PC-3 (cell line): ENCODE measurements at regions not wholly inside any gene's neighbourhood (a gene's known extent, or its start where the extent isn't known, plus 50 kb on each side); places are given as distances from the start of the nearest gene placed in this dataset.

ENCODE experiments used
- ATAC-seq: fragments of 200-7000 bp; cut with Tn5 transposase; 2 replicates; pipeline ENCODE4 v1.9.1; 2020; ENCODE audit warnings: mild to moderate bottlenecking, moderate library complexity
- BruUV-seq: library from RNA; stranded (reverse); fragments of 400-500 nt; replicated peaks from 2 replicates; lab custom pipeline; 2021; lab: Mats Ljungman, UMichigan
- CTCF ChIA-PET: fragments of 300-600 bp; sonication (Branson Sonifier 250); formaldehyde crosslinking; loops from one replicate; lab custom pipeline; 2022; ENCODE audit warnings: antibody characterized with exemption; lab: Charles Lee
- POLR2A ChIA-PET: fragments of 300-600 bp; sonication (Branson Sonifier 250); formaldehyde crosslinking; loops from one replicate; lab custom pipeline; 2022; ENCODE audit warnings: antibody characterized with exemption; ENCODE audit not compliant: unreplicated experiment; lab: Charles Lee
- DNase-seq: peaks from one replicate; pipeline ENCODE4 v3.0.0-alpha.2; 2015
- H2AFZ ChIP-seq: fragments of 300-600 bp; sonication (generic); 2 replicates; pipeline ENCODE4 v1.6.0; 2016; ENCODE audit warnings: antibody characterized with exemption, low read length
- H3F3A ChIP-seq: fragments of 300-600 bp; sonication (generic); one replicate; pipeline ENCODE4 v1.6.0; 2017; ENCODE audit warnings: antibody characterized with exemption, low read length, control low read depth, mild to moderate bottlenecking; ENCODE audit not compliant: unreplicated experiment
- H3K27ac ChIP-seq: fragments of 300-600 bp; sonication (generic); 2 replicates; pipeline ENCODE4 v1.5.1; 2016; ENCODE audit warnings: mild to moderate bottlenecking, low read length
- H3K27me3 ChIP-seq: fragments of 300-600 bp; sonication (generic); 2 replicates; pipeline ENCODE4 v1.6.1; 2016; ENCODE audit warnings: low read length, mixed read lengths
- H3K36me3 ChIP-seq: fragments of 300-600 bp; sonication (generic); 2 replicates; pipeline ENCODE4 v1.6.1; 2016; ENCODE audit warnings: low read depth, mixed run types, low read length, mixed read lengths
- H3K4me1 ChIP-seq: fragments of 300-600 bp; sonication (generic); 2 replicates; pipeline ENCODE4 v1.5.1; 2016; ENCODE audit warnings: low read length; ENCODE audit not compliant: insufficient read depth
- H3K4me2 ChIP-seq: fragments of 300-600 bp; sonication (generic); 2 replicates; pipeline ENCODE4 v1.6.0; 2016; ENCODE audit warnings: low read length
- H3K4me3 ChIP-seq: fragments of 300-600 bp; sonication (generic); 2 replicates; pipeline ENCODE4 v1.5.1; 2016; ENCODE audit warnings: mild to moderate bottlenecking, low read length, mixed read lengths
- H3K79me2 ChIP-seq: fragments of 300-600 bp; sonication (generic); 2 replicates; pipeline ENCODE4 v1.6.1; 2017; ENCODE audit warnings: low read length, mixed read lengths
- H3K9ac ChIP-seq: fragments of 300-600 bp; sonication (generic); 2 replicates; pipeline ENCODE4 v1.6.0; 2016; ENCODE audit warnings: mild to moderate bottlenecking, low read length
- H3K9me2 ChIP-seq: fragments of 300-600 bp; sonication (generic); replicated peaks from 2 replicates; pipeline ENCODE4 v1.6.1; 2016; ENCODE audit warnings: mixed run types, low read length, mixed read lengths
- H3K9me3 ChIP-seq: fragments of 300-600 bp; sonication (generic); 2 replicates; pipeline ENCODE4 v1.6.1; 2016; ENCODE audit warnings: low read length, mixed read lengths
- H4K20me1 ChIP-seq: fragments of 300-600 bp; sonication (generic); 2 replicates; pipeline ENCODE4 v1.6.1; 2016; ENCODE audit warnings: low read length, mixed read lengths
- CTCF ChIP-seq: fragments of 300-600 bp; sonication (generic); conservative IDR thresholded peaks from 2 replicates; pipeline ENCODE4 v1.5.1; 2017; ENCODE audit warnings: antibody characterized with exemption, low read depth, mild to moderate bottlenecking, low read length
- EZH2 ChIP-seq: fragments of 300-600 bp; sonication (generic); IDR thresholded peaks from one replicate; pipeline ENCODE4 v1.6.1; 2017; ENCODE audit warnings: antibody characterized with exemption, mild to moderate bottlenecking, low read length; ENCODE audit not compliant: unreplicated experiment
- EZH2phosphoT487 ChIP-seq: fragments of 300-600 bp; sonication (generic); IDR thresholded peaks from 2 replicates; pipeline ENCODE4 v1.6.1; 2018; ENCODE audit warnings: mild to moderate bottlenecking, antibody characterized with exemption, low read length, borderline replicate concordance
- intact Hi-C: fragments of 100-400 bp; cut with micrococcal nuclease; formaldehyde crosslinking; loops from 2 replicates; pipeline ENCODE4 v1.9.0; 2023

DNA sequence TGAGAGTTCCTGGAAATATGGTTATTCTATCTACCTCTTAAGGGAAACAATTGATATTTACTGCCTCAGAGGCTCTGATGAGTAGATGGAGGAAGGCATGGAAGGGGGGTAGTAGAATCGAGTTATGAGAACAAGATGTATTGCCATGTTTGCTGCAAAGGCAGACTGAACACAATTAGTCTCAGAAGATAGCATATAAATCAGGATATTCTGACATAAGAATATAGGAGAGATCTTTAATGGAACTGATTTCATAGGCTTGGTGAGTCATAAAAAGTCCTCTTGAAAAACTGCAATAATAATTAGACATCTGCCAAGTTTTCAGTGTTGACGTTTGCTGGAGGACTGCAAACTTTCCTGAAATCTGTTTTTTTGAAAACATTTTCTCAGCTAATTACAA is 636.1 kb downstream of the TMTC2 start:
- DNase-seq = no peak
- Histone ChIP-seq H3K4me2 (no peak overlapping the region), H2AFZ (no peak overlapping the region), H3K79me2 (no peaks in the 10 kb centered on the region), H3F3A (no peaks in the 10 kb centered on the region), H3K9ac (no peak overlapping the region), H3K9me2 (no peaks in the 10 kb centered on the region), H3K4me3 (no peak overlapping the region), H4K20me1 (no peaks in the 10 kb centered on the region), H3K4me1 (no peaks in the 10 kb centered on the region), H3K27me3 (no peaks in the 10 kb centered on the region), H3K9me3 (no peaks in the 10 kb centered on the region), H3K36me3 (no peaks in the 10 kb centered on the region), H3K27ac (no peak overlapping the region)
- no peak for TF ChIP-seq CTCF
- no peak for TF ChIP-seq EZH2phosphoT487
- TF ChIP-seq EZH2 = no peak
- intact Hi-C loops = no loop called here
- ChIA-PET CTCF (no interaction called here), POLR2A (no interaction called here)
- BruUV-seq = no TSS peak
- ATAC-seq = no peak

DNA sequence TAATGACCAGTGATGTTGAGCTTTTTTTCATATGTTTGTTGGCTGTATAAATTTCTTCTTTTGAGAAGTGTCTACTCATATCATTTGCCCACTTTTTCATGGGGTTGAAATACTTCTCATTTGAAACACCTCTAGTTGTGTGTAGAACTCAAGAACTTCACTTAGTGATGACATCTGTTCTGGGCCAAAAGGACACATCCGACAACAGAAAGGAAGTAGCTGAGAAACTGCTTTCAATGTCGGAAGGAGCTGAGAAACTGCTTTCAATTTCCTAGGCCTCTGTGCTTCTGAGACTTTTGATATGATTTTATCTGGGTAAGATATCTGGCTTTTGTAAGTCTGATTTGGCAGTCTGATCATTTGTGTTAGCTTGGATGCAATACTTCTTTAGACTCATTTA is 635.3 kb downstream of the TMTC2 start:
- Histone ChIP-seq H3K9me3 (no peaks in the 10 kb centered on the region), H3K9me2 (no peaks in the 10 kb centered on the region), H3K27me3 (no peaks in the 10 kb centered on the region), H4K20me1 (no peaks in the 10 kb centered on the region), H2AFZ (no peak overlapping the region), H3K4me2 (no peak overlapping the region), H3K4me3 (no peak overlapping the region), H3K36me3 (no peaks in the 10 kb centered on the region), H3K79me2 (no peaks in the 10 kb centered on the region), H3F3A (no peaks in the 10 kb centered on the region), H3K4me1 (no peaks in the 10 kb centered on the region), H3K9ac (no peak overlapping the region), H3K27ac (no peak overlapping the region)
- DNase-seq = no peak
- CTCF ChIA-PET = no interaction called here
- BruUV-seq = no TSS peak
- TF ChIP-seq EZH2 (no peak), CTCF (no peak), EZH2phosphoT487 (no peak)
- POLR2A ChIA-PET = no interaction called here
- intact Hi-C loops = no loop called here
- ATAC-seq = no peak

DNA sequence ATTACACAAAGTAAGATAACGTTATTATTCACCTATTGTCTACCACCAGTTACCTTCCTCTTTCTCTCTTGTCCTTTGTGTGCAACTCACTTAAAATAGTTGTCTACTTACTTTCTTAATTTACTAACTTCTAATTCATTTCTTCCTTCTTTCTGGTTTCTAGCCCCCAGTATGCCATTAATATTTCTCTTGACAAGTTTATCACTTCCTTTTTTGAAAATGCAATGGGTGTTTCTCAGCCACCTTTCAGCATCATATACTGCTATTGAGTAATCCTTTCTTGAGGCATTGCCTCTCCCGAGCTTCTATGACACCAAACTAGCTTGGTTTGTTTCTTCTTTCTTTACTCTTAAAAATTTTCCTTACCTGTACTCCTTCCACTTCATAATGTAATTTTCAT is 633.6 kb downstream of the TMTC2 start:
- intact Hi-C loops = no loop called here

More for the DNA sequence above, 633.6 kb downstream of the TMTC2 start:
- Histone ChIP-seq H3K4me1 (no peaks in the 10 kb centered on the region), H2AFZ (no peak overlapping the region), H3K36me3 (no peaks in the 10 kb centered on the region), H3K9me3 (no peaks in the 10 kb centered on the region), H3K27me3 (no peaks in the 10 kb centered on the region), H3K9me2 (no peaks in the 10 kb centered on the region), H3K27ac (no peak overlapping the region), H3K9ac (no peak overlapping the region), H3K4me2 (no peak overlapping the region), H4K20me1 (no peaks in the 10 kb centered on the region), H3K4me3 (no peak overlapping the region), H3F3A (no peaks in the 10 kb centered on the region), H3K79me2 (no peaks in the 10 kb centered on the region)
- CTCF ChIA-PET = no interaction called here
- ATAC-seq (no peak), DNase-seq (no peak)
- BruUV-seq = no TSS peak
- POLR2A ChIA-PET = no interaction called here
- no peak for TF ChIP-seq EZH2phosphoT487
- no peak for TF ChIP-seq EZH2
- no peak for TF ChIP-seq CTCF
